HUES64 (cell line): ENCODE measurements at regions not wholly inside any gene's neighbourhood (a gene's known extent, or its start where the extent isn't known, plus 50 kb on each side); places are given as distances from the start of the nearest gene placed in this dataset.
"Not testable (repeated sequence)": the region's sequence is repeated elsewhere in the genome, so short reads cannot be mapped to it uniquely, and the experiment has no call there.

Experiments
- H3K27ac ChIP-seq: 2 replicates; pipeline ENCODE4 v1.7.0; 2013; ENCODE audit warnings: low read depth, low read length, inconsistent platforms
- H3K27me3 ChIP-seq: 2 replicates; pipeline ENCODE4 v1.6.1; 2013; ENCODE audit warnings: mild to moderate bottlenecking, low read length; ENCODE audit not compliant: insufficient read depth
- H3K36me3 ChIP-seq: 2 replicates; pipeline ENCODE4 v1.6.1; 2013; ENCODE audit warnings: mild to moderate bottlenecking, low read length; ENCODE audit not compliant: insufficient read depth
- H3K4me1 ChIP-seq: 2 replicates; pipeline ENCODE4 v1.6.1; 2013; ENCODE audit warnings: mild to moderate bottlenecking, low read length, moderate library complexity; ENCODE audit not compliant: insufficient read depth
- H3K4me3 ChIP-seq: 2 replicates; pipeline ENCODE4 v1.5.1; 2013; ENCODE audit warnings: mild to moderate bottlenecking, low read length, moderate library complexity
- H3K9ac ChIP-seq: 2 replicates; pipeline ENCODE4 v1.6.1; 2013; ENCODE audit warnings: mild to moderate bottlenecking, low read depth, low read length
- H3K9me3 ChIP-seq: 2 replicates; pipeline ENCODE4 v1.6.1; 2013; ENCODE audit warnings: low read depth, low read length; ENCODE audit not compliant: insufficient read depth
- WGBS: fragments of 150-250, 120-280 bp; methylation state at CpG from one replicate; pipeline ENCODE4 v1.1.7; 2013; ENCODE audit warnings: missing lambda C conversion rate; 5-methylcytosine and 5-hydroxymethylcytosine counted together

DNA sequence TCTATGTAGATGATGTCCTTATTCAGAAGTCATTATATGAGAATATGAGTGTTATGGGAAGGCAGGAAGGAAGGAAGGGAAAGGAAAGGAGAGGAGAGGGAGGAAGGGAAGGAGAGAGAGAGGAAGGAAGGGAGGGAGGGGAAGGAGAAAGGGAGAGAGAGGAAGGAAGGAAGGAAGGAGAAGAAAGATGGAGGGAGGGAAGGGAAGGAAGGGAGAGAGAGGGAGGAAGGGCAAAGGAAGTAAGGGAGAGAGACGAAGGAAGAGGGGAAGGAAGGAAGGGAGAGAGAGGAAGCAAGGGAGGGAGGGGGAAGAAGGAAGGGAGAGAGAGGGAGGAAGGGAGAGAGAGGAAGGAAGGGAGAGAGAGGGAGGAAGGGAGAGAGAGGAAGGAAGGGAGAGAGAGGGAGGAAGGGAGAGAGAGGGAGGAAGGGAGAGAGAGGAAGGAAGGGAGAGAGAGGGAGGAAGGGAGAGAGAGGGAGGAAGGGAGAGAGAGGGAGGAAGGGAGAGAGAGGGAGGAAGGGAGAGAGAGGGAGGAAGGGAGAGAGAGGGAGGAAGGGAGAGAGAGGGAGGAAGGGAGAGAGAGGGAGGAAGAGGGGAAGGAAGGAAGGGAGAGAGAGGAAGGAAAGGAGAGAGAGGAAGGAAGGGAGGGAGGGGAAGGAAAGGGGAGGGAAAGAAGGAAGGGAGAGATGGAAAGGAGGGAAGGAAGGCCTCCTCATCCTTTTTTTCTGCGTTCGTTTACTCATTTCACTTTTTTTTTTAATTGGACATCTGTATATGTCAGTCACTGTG lies 103.0 kb upstream of the RBFOX1 start:
- H3K36me3 ChIP-seq, H3K27ac ChIP-seq, H3K9ac ChIP-seq, H3K4me3 ChIP-seq, H3K9me3 ChIP-seq, H3K27me3 ChIP-seq: not testable (repeated sequence)
- 72% methylated on average over 1 of the region's 3 CpGs for WGBS
- H3K4me1 ChIP-seq, result peaks cover 15% of the 10 kb centered on the region

- peak overlapping the region; percentile 52; the same call in 1 of the 2 replicates for H3K9ac ChIP-seq
- whole genome bisulfite sequencing, result 13% methylated on average over 13 of the region's 13 CpGs
- H3K36me3 ChIP-seq, result no peaks in the 10 kb centered on the region
- H3K4me1 ChIP-seq, result peaks cover 15% of the 10 kb centered on the region
- no peaks in the 10 kb centered on the region for H3K27me3 ChIP-seq
- peak overlapping the region; percentile 67 for H3K27ac ChIP-seq
- H3K9me3 ChIP-seq, result no peaks in the 10 kb centered on the region
- peak overlapping the region; percentile 38 for H3K4me3 ChIP-seq
Observed at GRCh38 chr16:7227229-7227721, 105.4 kb upstream of the RBFOX1 start.

GRCh38 chr16:7221157-7221556 lies 111.5 kb upstream of the RBFOX1 start:
- 91% methylated on average over 3 of the region's 3 CpGs for WGBS
- Histone ChIP-seq H3K27me3 (no peaks in the 10 kb centered on the region), H3K4me1 (peaks cover 25% of the 10 kb centered on the region), H3K27ac (no peak overlapping the region), H3K9me3 (no peaks in the 10 kb centered on the region), H3K9ac (no peak overlapping the region), H3K4me3 (no peak overlapping the region), H3K36me3 (no peaks in the 10 kb centered on the region)

DNA sequence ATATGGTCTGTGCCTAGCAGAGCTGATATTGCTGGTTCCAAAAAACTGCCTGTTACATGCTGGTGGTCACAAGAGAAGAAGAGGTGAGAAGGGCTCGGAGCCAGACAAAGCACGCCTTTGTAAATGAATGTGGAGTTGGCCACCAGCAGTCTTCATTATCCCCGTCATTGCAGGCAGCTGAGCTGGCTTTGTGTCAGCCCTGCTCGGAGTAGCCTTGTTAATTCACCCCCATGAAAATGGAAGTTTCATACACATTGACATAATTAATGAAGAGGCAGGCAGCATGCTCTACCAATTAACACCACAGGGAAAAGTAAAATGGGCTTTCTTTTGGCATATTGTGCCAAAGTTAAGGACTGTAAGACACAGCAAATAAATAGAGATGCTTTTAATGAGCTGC lies 113.7 kb upstream of the RBFOX1 start:
- no peaks in the 10 kb centered on the region for H3K27me3 ChIP-seq
- WGBS, result 29% methylated on average over 4 of the region's 4 CpGs
- H3K4me1 ChIP-seq, result peaks cover 25% of the 10 kb centered on the region
- no peaks in the 10 kb centered on the region for H3K36me3 ChIP-seq
- no peaks in the 10 kb centered on the region for H3K9me3 ChIP-seq
- no peak overlapping the region for H3K9ac ChIP-seq
- no peak overlapping the region for H3K4me3 ChIP-seq
- H3K27ac ChIP-seq, result no peak overlapping the region

DNA sequence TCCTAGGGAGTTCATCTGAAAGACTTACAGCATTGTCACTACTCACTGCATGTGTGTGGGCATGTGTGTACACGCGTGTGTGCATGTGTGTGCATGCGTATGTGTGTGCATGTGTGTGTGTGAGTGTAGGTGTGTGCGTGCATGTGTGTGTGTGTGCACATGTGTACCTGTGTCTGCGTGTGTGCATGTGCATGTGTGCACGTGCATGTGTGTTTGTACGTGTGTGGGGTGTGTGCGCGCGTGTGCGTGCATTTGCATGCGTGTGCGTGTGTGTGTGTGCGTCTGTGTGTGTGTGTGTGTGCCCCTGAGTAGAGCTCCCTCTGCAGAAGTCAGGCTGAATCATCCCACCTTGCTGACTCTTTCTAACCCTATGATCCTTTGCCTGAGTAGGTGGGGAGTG lies 114.8 kb upstream of the RBFOX1 start:
- no peaks in the 10 kb centered on the region for H3K27me3 ChIP-seq
- peaks cover 25% of the 10 kb centered on the region for H3K4me1 ChIP-seq
- no peak overlapping the region for H3K9ac ChIP-seq
- 91% methylated on average over 14 of the region's 14 CpGs for WGBS
- no peak overlapping the region for H3K27ac ChIP-seq
- no peak overlapping the region for H3K4me3 ChIP-seq
- H3K36me3 ChIP-seq, result no peaks in the 10 kb centered on the region
- H3K9me3 ChIP-seq, result no peaks in the 10 kb centered on the region

DNA sequence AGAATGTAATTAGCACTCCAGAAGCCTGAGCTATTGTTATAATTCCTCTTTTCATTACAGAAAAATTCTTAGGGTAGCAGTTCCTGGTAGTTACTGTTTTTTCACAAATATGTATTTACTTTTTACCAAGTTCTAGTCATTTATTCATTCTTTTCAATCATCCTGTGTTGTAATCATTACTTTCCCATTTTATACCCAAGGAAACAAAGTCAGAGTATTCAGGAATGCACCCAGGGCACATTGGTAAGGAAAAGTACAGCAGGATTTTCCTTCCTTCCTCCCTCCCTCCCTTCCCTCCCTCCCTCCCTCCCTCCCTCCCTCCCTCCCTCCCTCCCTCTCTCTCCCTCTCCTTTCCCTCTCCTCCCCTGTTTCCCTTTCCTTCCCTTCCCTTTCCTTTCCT lies 115.9 kb upstream of the RBFOX1 start:
- no peak overlapping the region for H3K4me3 ChIP-seq
- no peak overlapping the region for H3K9ac ChIP-seq
- H3K27me3 ChIP-seq, result no peaks in the 10 kb centered on the region
- H3K9me3 ChIP-seq, result no peaks in the 10 kb centered on the region
- H3K36me3 ChIP-seq, result no peaks in the 10 kb centered on the region
- H3K27ac ChIP-seq, result no peak overlapping the region
- peaks cover 25% of the 10 kb centered on the region for H3K4me1 ChIP-seq

DNA sequence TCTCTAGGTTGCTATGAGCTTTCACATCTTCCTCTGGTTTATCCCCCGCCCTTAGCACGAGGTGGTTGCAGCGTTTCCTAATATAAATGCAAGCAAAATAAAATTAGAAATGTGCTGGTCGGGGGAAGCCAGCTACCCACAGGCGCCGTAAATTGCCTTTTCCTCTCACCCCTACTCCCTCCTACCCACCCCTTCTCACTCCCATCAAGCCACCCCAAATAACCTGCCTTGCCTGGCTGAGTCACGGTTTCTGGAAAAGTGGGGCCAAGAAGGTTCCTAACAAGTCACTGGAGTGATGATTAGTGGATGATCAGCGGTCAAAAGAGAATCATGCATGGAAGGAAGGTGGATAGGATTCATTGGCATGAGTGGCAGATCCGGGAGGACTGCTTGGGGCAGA lies 120.9 kb upstream of the RBFOX1 start:
- no peak overlapping the region for H3K27ac ChIP-seq
- 93% methylated on average over 8 of the region's 9 CpGs for WGBS
- 0 out of 2 replicates have a peak, but pooled peaks cover 9% of the 10 kb centered on the region for H3K4me1 ChIP-seq
- H3K36me3 ChIP-seq, result no peaks in the 10 kb centered on the region
- H3K9ac ChIP-seq, result no peak overlapping the region
- no peaks in the 10 kb centered on the region for H3K9me3 ChIP-seq
- H3K27me3 ChIP-seq, result no peaks in the 10 kb centered on the region
- no peak overlapping the region for H3K4me3 ChIP-seq

DNA sequence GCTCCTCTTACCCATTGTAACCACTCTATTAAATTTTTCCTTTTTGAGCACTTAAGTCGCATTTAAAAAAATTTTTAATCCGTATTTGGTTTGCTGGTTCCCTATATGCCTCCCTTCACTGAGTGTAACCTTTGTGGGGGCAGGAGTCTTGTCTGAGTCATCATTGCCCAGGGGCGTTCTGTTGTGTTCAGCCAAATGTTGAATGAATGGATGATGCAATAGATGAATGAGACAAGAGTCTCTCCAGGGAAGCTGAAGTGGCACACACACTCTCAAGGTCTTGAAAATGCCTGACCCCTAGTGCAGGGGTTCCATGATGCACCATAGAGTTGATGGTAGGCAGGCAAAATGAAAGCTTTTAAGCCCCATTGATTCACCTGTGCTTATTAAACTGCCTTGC lies 123.0 kb upstream of the RBFOX1 start:
- no peak overlapping the region for H3K9ac ChIP-seq
- H3K27me3 ChIP-seq, result no peaks in the 10 kb centered on the region
- H3K36me3 ChIP-seq, result no peaks in the 10 kb centered on the region
- no peak overlapping the region for H3K27ac ChIP-seq
- WGBS, result 82% methylated on average over 3 of the region's 3 CpGs
- H3K4me1 ChIP-seq, result 0 out of 2 replicates have a peak, but pooled peaks cover 9% of the 10 kb centered on the region
- no peaks in the 10 kb centered on the region for H3K9me3 ChIP-seq
- no peak overlapping the region for H3K4me3 ChIP-seq

DNA sequence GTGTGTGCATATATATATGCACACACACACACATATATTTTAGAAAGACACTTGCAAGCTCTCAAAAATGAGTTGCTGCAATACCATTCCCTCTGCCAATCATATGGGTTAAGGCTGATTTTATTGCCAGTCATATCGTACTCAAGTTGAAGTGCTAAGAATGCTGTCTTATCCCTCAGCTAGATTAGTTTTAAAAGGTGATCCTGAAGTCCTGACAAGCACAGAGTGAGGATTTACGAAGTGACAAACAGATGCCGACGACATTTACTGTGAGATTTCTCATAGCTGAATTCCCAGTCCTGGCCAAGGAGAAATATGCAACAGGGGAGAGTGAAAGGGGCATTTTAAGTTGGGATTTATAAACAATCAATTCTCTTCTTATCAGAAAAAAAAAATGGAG lies 126.2 kb upstream of the RBFOX1 start:
- Histone ChIP-seq H3K4me3 (no peak overlapping the region), H3K36me3 (no peaks in the 10 kb centered on the region), H3K4me1 (0 out of 2 replicates have a peak, but pooled peaks cover 9% of the 10 kb centered on the region), H3K9me3 (no peaks in the 10 kb centered on the region), H3K27ac (no peak overlapping the region), H3K27me3 (no peaks in the 10 kb centered on the region), H3K9ac (no peak overlapping the region)
- 93% methylated on average over 4 of the region's 4 CpGs for WGBS

GRCh38 chr16:7200320-7200719 lies 132.3 kb upstream of the RBFOX1 start:
- H3K27ac ChIP-seq, result no peak overlapping the region
- 72% methylated on average over 4 of the region's 4 CpGs for WGBS
- H3K9me3 ChIP-seq, result 0 out of 2 replicates have a peak, but pooled peaks cover 5% of the 10 kb centered on the region
- H3K27me3 ChIP-seq, result no peaks in the 10 kb centered on the region
- H3K4me1 ChIP-seq, result no peaks in the 10 kb centered on the region
- no peak overlapping the region for H3K4me3 ChIP-seq
- H3K36me3 ChIP-seq, result no peaks in the 10 kb centered on the region
- no peak overlapping the region for H3K9ac ChIP-seq

DNA sequence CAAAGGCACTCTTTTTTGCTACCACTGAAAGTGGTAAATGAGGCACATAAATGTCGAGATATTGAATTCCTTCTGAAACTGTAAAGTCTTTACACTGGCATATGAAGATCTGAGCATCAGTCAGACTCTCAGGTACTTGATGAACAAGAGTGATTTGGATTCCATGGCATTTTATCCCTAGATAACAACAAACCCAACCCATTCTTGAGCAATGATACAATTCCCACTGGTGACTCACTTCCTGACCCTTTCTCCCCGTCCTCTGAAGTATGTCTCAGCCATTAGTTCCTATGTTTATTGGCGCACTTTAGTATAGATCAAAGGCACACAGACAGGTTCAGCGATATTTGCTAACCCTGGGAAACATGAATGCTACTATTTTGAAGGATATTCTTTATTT lies 147.0 kb upstream of the RBFOX1 start:
- Histone ChIP-seq H3K27ac (no peak overlapping the region), H3K4me1 (0 out of 2 replicates have a peak, but pooled peaks cover 2% of the 10 kb centered on the region), H3K9ac (no peak overlapping the region), H3K27me3 (no peaks in the 10 kb centered on the region), H3K4me3 (no peak overlapping the region), H3K36me3 (no peaks in the 10 kb centered on the region), H3K9me3 (no peaks in the 10 kb centered on the region)
- whole genome bisulfite sequencing, result 89% methylated on average over 4 of the region's 4 CpGs
